ENCODE measurements at regions not wholly inside any gene's neighbourhood (a gene's known extent, or its start where the extent isn't known, plus 50 kb on each side); places are given as distances from the start of the nearest gene placed in this dataset.

- intact Hi-C loops (cut with DNase I), result no loop called here
- no peaks in the 10 kb centered on the region for H3K9me3 ChIP-seq
- no peaks in the 10 kb centered on the region for H3K27me3 ChIP-seq
- no peak for DNase-seq
- TF ChIP-seq POLR2A (IDR thresholded peaks at IDR 0.05) (no peak), CTCF (IDR thresholded peaks at IDR 0.05) (no peak), EP300 (IDR thresholded peaks at IDR 0.05) (no peak)
- no peaks in the 10 kb centered on the region for H3K36me3 ChIP-seq
- WGBS, 3 donors, result 89 to 93% (median 92%) methylated on average over 8 of the region's 8 CpGs
- H3K4me1 ChIP-seq (ENCODE audit: insufficient read depth), result peaks cover 2% of the 10 kb centered on the region
- no peak overlapping the region for H3K4me3 ChIP-seq
- H3K27ac ChIP-seq, result no peak overlapping the region
Observed at GRCh38 chr22:26933105-26933590, 275.8 kb downstream of the MIAT start.

GRCh38 chr22:26937213-26937612 lies 279.8 kb downstream of the MIAT start:
- Histone ChIP-seq H3K27me3 (no peaks in the 10 kb centered on the region), H3K4me3 (no peak overlapping the region), H3K4me1 (ENCODE audit: insufficient read depth) (no peaks in the 10 kb centered on the region), H3K27ac (no peak overlapping the region), H3K36me3 (no peaks in the 10 kb centered on the region), H3K9me3 (no peaks in the 10 kb centered on the region)
- 89 to 94% (median 93%) methylated on average over 5 of the region's 5 CpGs for WGBS, 3 donors
- intact Hi-C loops (cut with DNase I), result no loop called here
- DNase-seq, result no peak
- TF ChIP-seq POLR2A (IDR thresholded peaks at IDR 0.05) (no peak), CTCF (IDR thresholded peaks at IDR 0.05) (no peak), EP300 (IDR thresholded peaks at IDR 0.05) (no peak)

- intact Hi-C loops (cut with DNase I), result no loop called here
- Histone ChIP-seq H3K27me3 (no peaks in the 10 kb centered on the region), H3K4me1 (ENCODE audit: insufficient read depth) (no peaks in the 10 kb centered on the region), H3K9me3 (no peaks in the 10 kb centered on the region), H3K27ac (no peak overlapping the region), H3K4me3 (no peak overlapping the region), H3K36me3 (no peaks in the 10 kb centered on the region)
- TF ChIP-seq EP300 (IDR thresholded peaks at IDR 0.05) (no peak), CTCF (IDR thresholded peaks at IDR 0.05) (no peak), POLR2A (IDR thresholded peaks at IDR 0.05) (no peak)
- 61 to 76% (median 65%) methylated on average over 5 of the region's 5 CpGs for WGBS, 3 donors
- DNase-seq, result no peak
Observed at GRCh38 chr22:26939466-26939865, 282.1 kb downstream of the MIAT start.

GRCh38 chr22:26941896-26942636 lies 284.7 kb downstream of the MIAT start:
- Histone ChIP-seq H3K4me3 (no peak overlapping the region), H3K9me3 (no peaks in the 10 kb centered on the region), H3K27ac (no peak overlapping the region), H3K36me3 (no peaks in the 10 kb centered on the region), H3K4me1 (ENCODE audit: insufficient read depth) (no peaks in the 10 kb centered on the region), H3K27me3 (no peaks in the 10 kb centered on the region)
- intact Hi-C loops (cut with DNase I), result no loop called here
- TF ChIP-seq EP300 (IDR thresholded peaks at IDR 0.05) (no peak), CTCF (IDR thresholded peaks at IDR 0.05) (no peak), POLR2A (IDR thresholded peaks at IDR 0.05) (no peak)
- no peak for DNase-seq
- 64 to 66% (median 66%) methylated on average over 14 of the region's 14 CpGs for WGBS, 3 donors
